OCI-LY1 (cell line): ENCODE measurements at regions not wholly inside any gene's neighbourhood (a gene's known extent, or its start where the extent isn't known, plus 50 kb on each side); places are given as distances from the start of the nearest gene placed in this dataset.

Experiments used
- H2AFZ ChIP-seq: fragments of 200-600 bp; sonication (generic), shearing (Covaris generic); 2 replicates; pipeline ENCODE4 v1.6.0; 2014; ENCODE audit warnings: antibody characterized with exemption, mild to moderate bottlenecking, low read length
- H3F3A ChIP-seq: fragments of 200-600 bp; sonication (generic), shearing (Covaris generic); 2 replicates; pipeline ENCODE4 v1.6.0; 2014; ENCODE audit warnings: mild to moderate bottlenecking, antibody characterized with exemption, low read length, moderate library complexity; ENCODE audit not compliant: insufficient read depth
- H3K27ac ChIP-seq: fragments of 200-600 bp; sonication (generic); 2 replicates; pipeline ENCODE4 v1.5.1; 2014; ENCODE audit warnings: low read length, mixed run types, mild to moderate bottlenecking, low read depth; ENCODE audit not compliant: poor library complexity, severe bottlenecking
- H3K27me3 ChIP-seq: fragments of 200-600 bp; sonication (generic); 2 replicates; pipeline ENCODE4 v1.6.0; 2014; ENCODE audit warnings: antibody characterized with exemption, mild to moderate bottlenecking, low read length, moderate library complexity; ENCODE audit not compliant: insufficient read depth
- H3K36me3 ChIP-seq: fragments of 200-600 bp; sonication (generic); 2 replicates; pipeline ENCODE4 v1.6.1; 2014; ENCODE audit warnings: mild to moderate bottlenecking, antibody characterized with exemption, low read length, moderate library complexity, mixed read lengths; ENCODE audit not compliant: insufficient read depth
- H3K4me1 ChIP-seq: fragments of 200-600 bp; sonication (generic); 2 replicates; pipeline ENCODE4 v1.5.1; 2014; ENCODE audit warnings: mild to moderate bottlenecking, low read length, moderate library complexity; ENCODE audit not compliant: insufficient read depth, severe bottlenecking
- H3K4me2 ChIP-seq: fragments of 200-600 bp; sonication (generic), shearing (Covaris generic); 2 replicates; pipeline ENCODE4 v1.6.1; 2014; ENCODE audit warnings: low read length
- H3K4me3 ChIP-seq: fragments of 200-600 bp; sonication (generic); 2 replicates; pipeline ENCODE4 v1.5.1; 2014; ENCODE audit warnings: low read length, low read depth, mild to moderate bottlenecking, mixed read lengths; ENCODE audit not compliant: poor library complexity, severe bottlenecking
- H3K79me2 ChIP-seq: fragments of 200-600 bp; shearing (Covaris generic); 2 replicates; pipeline ENCODE4 v1.6.1; 2016; ENCODE audit warnings: mixed run types, low read length, mixed read lengths; ENCODE audit not compliant: insufficient read depth
- H3K9ac ChIP-seq: fragments of 200-600 bp; sonication (generic), shearing (Covaris generic); 2 replicates; pipeline ENCODE4 v1.6.1; 2014; ENCODE audit warnings: mild to moderate bottlenecking, low read length, mixed read lengths
- H3K9me2 ChIP-seq: fragments of 200-600 bp; sonication (generic), shearing (Covaris generic); 2 replicates; pipeline ENCODE4 v1.6.1; 2014; ENCODE audit warnings: low read depth, mild to moderate bottlenecking, low read length, mixed read lengths
- H3K9me3 ChIP-seq: fragments of 200-600 bp; shearing (Covaris generic); 2 replicates; pipeline ENCODE4 v1.6.1; 2014; ENCODE audit warnings: low read length, mixed read lengths
- H4K20me1 ChIP-seq: fragments of 200-600 bp; sonication (generic), shearing (Covaris generic); 2 replicates; pipeline ENCODE4 v1.6.0; 2016; ENCODE audit warnings: mild to moderate bottlenecking, low read length; ENCODE audit not compliant: insufficient read depth
- CTCF ChIP-seq: fragments of 200-600 bp; sonication (generic), shearing (Covaris generic); IDR thresholded peaks from 2 replicates; pipeline ENCODE4 v1.5.1; 2017; ENCODE audit warnings: mild to moderate bottlenecking, antibody characterized with exemption, low read length, moderate library complexity, mixed read lengths
- EZH2 ChIP-seq: fragments of 200-600 bp; sonication (generic), shearing (Covaris generic); IDR thresholded peaks from 2 replicates; pipeline ENCODE4 v1.8.0; 2017; ENCODE audit warnings: borderline replicate concordance, mixed run types, mild to moderate bottlenecking, antibody characterized with exemption, low read length, moderate library complexity, mixed read lengths

DNA sequence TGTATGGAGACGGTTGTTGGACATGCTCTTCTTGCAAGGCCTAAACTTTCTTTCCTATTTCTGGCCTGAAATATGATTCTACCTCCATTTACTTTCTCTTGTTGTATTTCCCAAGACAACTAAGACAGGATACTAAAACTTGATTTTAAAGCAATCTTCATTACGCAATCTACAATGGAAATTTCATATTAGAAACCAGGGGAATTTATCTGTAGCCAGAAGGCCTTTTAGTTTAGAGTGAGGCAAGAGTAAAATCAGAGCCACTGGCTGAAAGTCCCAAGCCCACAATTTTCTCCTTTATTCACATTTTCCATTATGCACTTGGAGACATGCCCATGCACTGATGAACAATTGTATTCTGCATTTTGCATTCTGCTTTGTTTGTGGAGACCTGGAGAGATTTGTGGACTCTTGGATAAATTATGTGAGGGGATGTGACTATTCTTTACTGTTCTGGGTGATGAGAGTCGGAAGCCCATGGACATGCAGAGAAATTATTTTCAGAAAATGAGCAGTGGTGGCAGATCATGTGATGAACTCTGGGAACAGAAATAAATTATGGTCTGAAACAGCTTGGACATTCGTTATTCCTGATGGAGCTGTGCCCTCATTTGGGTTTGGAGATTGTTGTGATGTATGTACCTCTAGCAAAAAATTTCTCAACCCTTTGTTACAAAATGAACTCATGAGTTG, 336.8 kb downstream of the SEC16B start:
- H3K9me3 ChIP-seq: no peaks in the 10 kb centered on the region
- no peak overlapping the region for H3K9ac ChIP-seq
- no peaks in the 10 kb centered on the region for H3K9me2 ChIP-seq
- no peaks in the 10 kb centered on the region for H3K4me1 ChIP-seq
- H3K4me2 ChIP-seq: no peak overlapping the region
- H3F3A ChIP-seq: no peaks in the 10 kb centered on the region
- H3K27me3 ChIP-seq: no peaks in the 10 kb centered on the region
- TF ChIP-seq CTCF: no peak
- TF ChIP-seq EZH2: no peak
- H3K79me2 ChIP-seq: no peaks in the 10 kb centered on the region
- H3K4me3 ChIP-seq: no peak overlapping the region
- no peaks in the 10 kb centered on the region for H4K20me1 ChIP-seq
- no peak overlapping the region for H2AFZ ChIP-seq
- H3K36me3 ChIP-seq: no peaks in the 10 kb centered on the region
- H3K27ac ChIP-seq: no peak overlapping the region

DNA sequence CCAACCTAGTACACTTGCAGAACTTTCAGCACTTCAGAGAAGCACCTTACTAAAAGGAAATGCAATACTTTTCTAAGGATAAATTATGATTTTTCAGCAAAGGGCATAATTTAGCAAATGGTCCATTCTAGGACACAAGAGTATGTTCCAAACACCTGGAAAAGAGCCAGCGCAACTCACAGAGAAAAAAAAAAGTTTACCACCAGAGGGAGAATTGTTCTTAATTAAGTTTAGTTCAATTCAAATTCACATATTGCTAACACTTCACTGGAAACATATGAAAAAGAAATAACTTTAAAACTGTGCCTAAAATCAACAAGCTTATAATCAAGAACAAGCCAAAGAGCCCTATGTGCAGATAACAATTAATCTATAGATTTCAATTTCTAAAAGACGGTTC, 338.1 kb downstream of the SEC16B start:
- Histone ChIP-seq H3K9ac (no peak overlapping the region), H3K4me3 (no peak overlapping the region), H3K27me3 (no peaks in the 10 kb centered on the region)

GRCh38 chr1:177629526-177629925, 340.3 kb downstream of the SEC16B start:
- H3K4me3 ChIP-seq: no peak overlapping the region

More for the DNA sequence above, 338.1 kb downstream of the SEC16B start:
- Histone ChIP-seq H3K79me2 (no peaks in the 10 kb centered on the region), H3K4me2 (no peak overlapping the region), H3K9me3 (no peaks in the 10 kb centered on the region), H3K36me3 (no peaks in the 10 kb centered on the region), H3K27ac (no peak overlapping the region), H4K20me1 (no peaks in the 10 kb centered on the region), H3F3A (no peaks in the 10 kb centered on the region), H2AFZ (no peak overlapping the region), H3K9me2 (no peaks in the 10 kb centered on the region), H3K4me1 (no peaks in the 10 kb centered on the region)
- no peak for TF ChIP-seq EZH2
- no peak for TF ChIP-seq CTCF

More at GRCh38 chr1:177629526-177629925, 340.3 kb downstream of the SEC16B start:
- Histone ChIP-seq H3K9me2 (no peaks in the 10 kb centered on the region), H3K9me3 (no peaks in the 10 kb centered on the region), H3K27ac (no peak overlapping the region), H3F3A (no peaks in the 10 kb centered on the region), H3K9ac (no peak overlapping the region), H3K36me3 (no peaks in the 10 kb centered on the region), H3K79me2 (no peaks in the 10 kb centered on the region), H2AFZ (no peak overlapping the region), H4K20me1 (no peaks in the 10 kb centered on the region), H3K4me1 (no peaks in the 10 kb centered on the region), H3K4me2 (no peak overlapping the region), H3K27me3 (no peaks in the 10 kb centered on the region)
- TF ChIP-seq CTCF: no peak
- TF ChIP-seq EZH2: no peak
